Endothelial cell of umbilical vein (primary cell): ENCODE measurements at regions not wholly inside any gene's neighbourhood (a gene's known extent, or its start where the extent isn't known, plus 50 kb on each side); places are given as distances from the start of the nearest gene placed in this dataset.

Source experiments
- CTCF ChIP-seq, 2 donors: IDR thresholded peaks; 1 replicate in 1 of 2; 2 replicates in 1 of 2; pipeline ENCODE4 v1.5.1; 2011; ENCODE audit warnings: low read length in 2 of 2, mild to moderate bottlenecking in 2 of 2, moderate library complexity in 2 of 2, control low read depth in 1 of 2, inconsistent platforms in 1 of 2, low read depth in 1 of 2; ENCODE audit not compliant: insufficient read depth in 1 of 2; ENCODE audit errors: extremely low read depth in 1 of 2
- EZH2 ChIP-seq: IDR thresholded peaks from 2 replicates; pipeline ENCODE4 v1.6.1; 2012; ENCODE audit warnings: borderline replicate concordance, low read depth, mild to moderate bottlenecking, moderate library complexity, low read length, inconsistent platforms; ENCODE audit not compliant: severe bottlenecking
- FOS ChIP-seq: IDR thresholded peaks from 2 replicates; pipeline ENCODE4 v1.6.1; 2011; ENCODE audit warnings: mild to moderate bottlenecking, low read length, moderate library complexity, borderline replicate concordance; ENCODE audit not compliant: insufficient read depth
- GATA2 ChIP-seq: IDR thresholded peaks from 2 replicates; pipeline ENCODE4 v1.7.0; 2011; ENCODE audit warnings: low read depth, mild to moderate bottlenecking, moderate library complexity, mixed read lengths, low read length; ENCODE audit not compliant: insufficient read length, insufficient read depth
- MYC ChIP-seq: IDR thresholded peaks from one replicate; pipeline ENCODE4 v1.6.1; 2011; ENCODE audit warnings: mild to moderate bottlenecking, low read depth, low read length
- POLR2A ChIP-seq: IDR thresholded peaks from 2 replicates; pipeline ENCODE4 v1.6.1; 2012; ENCODE audit warnings: low read depth, mild to moderate bottlenecking, control low read depth, low read length
- POLR2AphosphoS5 ChIP-seq: IDR thresholded peaks from 2 replicates; pipeline ENCODE4 v1.6.1; 2012; ENCODE audit warnings: low read depth, mild to moderate bottlenecking, control low read depth, low read length, moderate library complexity; ENCODE audit not compliant: insufficient read depth
- TF ChIP-seq, protein P1 (sequence below): IDR thresholded peaks from 2 replicates; pipeline ENCODE4 v1.6.1; 2011; ENCODE audit not compliant: insufficient read depth, insufficient read length

DNA sequence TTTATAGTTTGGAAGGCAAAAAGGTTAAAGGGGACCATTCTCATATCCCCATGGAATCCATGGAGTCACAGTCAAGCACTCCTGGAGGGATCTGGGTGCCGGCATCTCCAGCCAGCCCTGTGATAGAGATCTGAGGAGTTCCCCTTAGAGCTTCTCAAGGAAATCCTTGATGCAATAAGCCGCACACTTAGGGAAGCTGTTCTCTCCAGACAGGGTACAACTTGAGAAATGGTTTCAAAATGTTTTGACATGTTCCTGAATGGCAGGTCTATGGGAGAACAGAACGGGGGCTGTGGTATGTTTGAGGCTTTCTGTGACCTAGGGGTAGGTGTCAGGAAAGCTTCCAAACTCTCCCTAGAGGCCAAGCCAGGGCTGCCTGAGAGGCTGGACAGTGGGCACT lies 292.9 kb downstream of the TLE3 start:
- no peak for TF ChIP-seq MYC
- no peak for TF ChIP-seq POLR2AphosphoS5
- no peak for TF ChIP-seq EZH2
- TF ChIP-seq CTCF (IDR thresholded peaks at IDR 0.05; ENCODE audit: extremely low read depth in 1 of 2, insufficient read depth in 1 of 2, low read depth in 1 of 2, low read length in 2 of 2) = no peak
- TF ChIP-seq FOS = no peak
- TF ChIP-seq POLR2A = no peak
- TF ChIP-seq GATA2 = no peak
- TF ChIP-seq, protein P1, sequence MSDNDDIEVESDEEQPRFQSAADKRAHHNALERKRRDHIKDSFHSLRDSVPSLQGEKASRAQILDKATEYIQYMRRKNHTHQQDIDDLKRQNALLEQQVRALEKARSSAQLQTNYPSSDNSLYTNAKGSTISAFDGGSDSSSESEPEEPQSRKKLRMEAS = no peak
